Endodermal cell (in vitro differentiated cells): ENCODE measurements at regions not wholly inside any gene's neighbourhood (a gene's known extent, or its start where the extent isn't known, plus 50 kb on each side); places are given as distances from the start of the nearest gene placed in this dataset.

Experiments used
- DNase-seq: peaks from one replicate; pipeline ENCODE4 v3.0.0-alpha.2; 2017
- H3K27ac ChIP-seq: 2 replicates; pipeline ENCODE4 v1.5.1; 2013; ENCODE audit warnings: mild to moderate bottlenecking, low read depth, low read length, moderate library complexity
- H3K27me3 ChIP-seq: 2 replicates; pipeline ENCODE4 v1.6.1; 2013; ENCODE audit warnings: mild to moderate bottlenecking, low read length, moderate library complexity; ENCODE audit not compliant: insufficient read depth, control insufficient read depth, poor library complexity, severe bottlenecking
- H3K36me3 ChIP-seq: 2 replicates; pipeline ENCODE4 v1.7.0; 2013; ENCODE audit warnings: mild to moderate bottlenecking, low read length, moderate library complexity; ENCODE audit not compliant: control insufficient read depth, insufficient read depth
- H3K4me1 ChIP-seq: one replicate; pipeline ENCODE4 v1.7.0; 2013; ENCODE audit warnings: low read length; ENCODE audit not compliant: control insufficient read depth, insufficient read depth
- H3K4me3 ChIP-seq: 2 replicates; pipeline ENCODE4 v1.5.1; 2013; ENCODE audit warnings: mild to moderate bottlenecking, low read length, moderate library complexity
- H3K9ac ChIP-seq: 2 replicates; pipeline ENCODE4 v1.6.1; 2013; ENCODE audit warnings: mild to moderate bottlenecking, low read length, moderate library complexity; ENCODE audit not compliant: poor library complexity, severe bottlenecking; ENCODE audit errors: extremely low read depth
- H3K9me3 ChIP-seq: 2 replicates; pipeline ENCODE4 v1.6.1; 2013; ENCODE audit warnings: mild to moderate bottlenecking, low read length, moderate library complexity; ENCODE audit not compliant: control insufficient read depth
- H3K27ac Mint-ChIP-seq: 2 replicates; pipeline ENCODE4 v1.8.0; 2020; ENCODE audit warnings: mixed read lengths
- H3K27me3 Mint-ChIP-seq: 2 replicates; pipeline ENCODE4 v1.8.0; 2021; ENCODE audit warnings: mild to moderate bottlenecking, mixed read lengths; ENCODE audit not compliant: insufficient read depth
- H3K36me3 Mint-ChIP-seq: 2 replicates; pipeline ENCODE4 v1.8.0; 2020; ENCODE audit warnings: low read depth, mixed read lengths
- H3K4me1 Mint-ChIP-seq: 2 replicates; pipeline ENCODE4 v1.8.0; 2020; ENCODE audit warnings: mixed read lengths
- H3K4me3 Mint-ChIP-seq: 2 replicates; pipeline ENCODE4 v1.8.0; 2020; ENCODE audit warnings: mild to moderate bottlenecking, moderate library complexity, mixed read lengths
- H3K9me3 Mint-ChIP-seq: 2 replicates; pipeline ENCODE4 v1.8.0; 2020; ENCODE audit warnings: mild to moderate bottlenecking, mixed read lengths
- WGBS, 2 experiments: methylation state at CpG; one replicate each; pipeline versions ENCODE4 v1.1.5 to v1.1.7; 2013; ENCODE audit warnings: missing lambda C conversion rate in 2 of 2, mixed read lengths in 1 of 2; ENCODE audit not compliant: insufficient coverage in 1 of 2, insufficient read length in 1 of 2; 5-methylcytosine and 5-hydroxymethylcytosine counted together
- TF ChIP-seq, protein P1 (sequence below): fragments of 200-600 bp; sonication (generic); conservative IDR thresholded peaks from 2 replicates; pipeline ENCODE4 v1.5.0; 2021; ENCODE audit warnings: antibody characterized with exemption, mild to moderate bottlenecking

DNA sequence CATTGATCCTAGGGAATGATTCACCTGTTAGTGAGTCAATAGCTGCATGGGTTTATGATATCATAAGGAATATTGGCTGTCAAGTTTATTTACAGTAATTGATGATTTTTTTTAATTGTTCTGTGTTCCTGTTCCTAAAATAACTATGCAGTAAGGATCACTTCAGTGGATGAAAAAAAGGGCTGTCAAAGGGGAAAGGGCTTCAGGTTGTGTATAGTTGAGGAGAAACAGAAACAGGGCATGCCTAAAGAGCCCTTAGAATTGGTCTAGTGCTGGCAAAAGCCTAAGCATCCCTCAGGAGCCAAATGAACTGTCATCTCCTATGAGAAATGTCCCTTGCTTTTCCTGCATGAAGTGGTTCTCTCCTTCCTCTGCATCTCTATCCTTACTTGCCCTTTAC, 444.9 kb downstream of the RMST start:
- Histone ChIP-seq H3K4me3 (no peak overlapping the region), H3K27me3 (no peaks in the 10 kb centered on the region), H3K27ac (no peak overlapping the region), H3K9ac (no peak overlapping the region), H3K36me3 (no peaks in the 10 kb centered on the region), H3K4me1 (no peaks in the 10 kb centered on the region), H3K9me3 (no peaks in the 10 kb centered on the region)
- no peaks in the 10 kb centered on the region for H3K27me3 Mint-ChIP-seq
- no peaks in the 10 kb centered on the region for H3K36me3 Mint-ChIP-seq
- TF ChIP-seq, protein P1, sequence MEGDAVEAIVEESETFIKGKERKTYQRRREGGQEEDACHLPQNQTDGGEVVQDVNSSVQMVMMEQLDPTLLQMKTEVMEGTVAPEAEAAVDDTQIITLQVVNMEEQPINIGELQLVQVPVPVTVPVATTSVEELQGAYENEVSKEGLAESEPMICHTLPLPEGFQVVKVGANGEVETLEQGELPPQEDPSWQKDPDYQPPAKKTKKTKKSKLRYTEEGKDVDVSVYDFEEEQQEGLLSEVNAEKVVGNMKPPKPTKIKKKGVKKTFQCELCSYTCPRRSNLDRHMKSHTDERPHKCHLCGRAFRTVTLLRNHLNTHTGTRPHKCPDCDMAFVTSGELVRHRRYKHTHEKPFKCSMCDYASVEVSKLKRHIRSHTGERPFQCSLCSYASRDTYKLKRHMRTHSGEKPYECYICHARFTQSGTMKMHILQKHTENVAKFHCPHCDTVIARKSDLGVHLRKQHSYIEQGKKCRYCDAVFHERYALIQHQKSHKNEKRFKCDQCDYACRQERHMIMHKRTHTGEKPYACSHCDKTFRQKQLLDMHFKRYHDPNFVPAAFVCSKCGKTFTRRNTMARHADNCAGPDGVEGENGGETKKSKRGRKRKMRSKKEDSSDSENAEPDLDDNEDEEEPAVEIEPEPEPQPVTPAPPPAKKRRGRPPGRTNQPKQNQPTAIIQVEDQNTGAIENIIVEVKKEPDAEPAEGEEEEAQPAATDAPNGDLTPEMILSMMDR, result no peak
- no peak overlapping the region for H3K4me3 Mint-ChIP-seq
- DNase-seq, result no peak
- H3K4me1 Mint-ChIP-seq, result no peaks in the 10 kb centered on the region
- H3K27ac Mint-ChIP-seq, result no peak overlapping the region
- H3K9me3 Mint-ChIP-seq, result no peaks in the 10 kb centered on the region

DNA sequence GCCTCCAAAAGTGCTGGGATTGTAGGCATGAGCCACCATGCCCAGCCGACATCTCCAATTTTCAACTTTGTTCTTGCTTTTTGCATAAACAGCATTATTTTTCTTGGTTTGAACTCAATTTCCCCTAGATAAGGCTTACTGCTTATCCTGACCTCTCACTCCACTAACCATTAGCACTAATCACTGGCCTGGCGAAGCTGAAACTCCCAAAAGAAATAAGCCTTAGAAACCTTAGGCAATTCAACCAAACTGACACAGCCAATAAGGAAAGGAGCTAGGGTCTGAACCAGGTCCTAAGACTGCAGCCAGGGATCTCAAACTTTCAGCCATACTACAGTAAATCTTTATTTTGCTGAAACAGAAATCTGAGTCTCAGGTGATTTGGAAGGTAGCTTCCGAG, 448.0 kb downstream of the RMST start:
- Histone ChIP-seq H3K36me3 (no peaks in the 10 kb centered on the region), H3K9me3 (no peaks in the 10 kb centered on the region), H3K9ac (no peak overlapping the region), H3K27ac (no peak overlapping the region), H3K4me3 (no peak overlapping the region), H3K4me1 (no peaks in the 10 kb centered on the region), H3K27me3 (no peaks in the 10 kb centered on the region)
- Mint-ChIP-seq H3K27me3 (no peaks in the 10 kb centered on the region), H3K4me3 (no peak overlapping the region), H3K36me3 (no peaks in the 10 kb centered on the region), H3K9me3 (no peaks in the 10 kb centered on the region), H3K4me1 (no peaks in the 10 kb centered on the region), H3K27ac (no peak overlapping the region)
- no peak for DNase-seq
- TF ChIP-seq, protein P1, result no peak
- 90 to 95% methylated on average over 2 to 3 of the region's 3 CpGs for WGBS, 2 experiments

DNA sequence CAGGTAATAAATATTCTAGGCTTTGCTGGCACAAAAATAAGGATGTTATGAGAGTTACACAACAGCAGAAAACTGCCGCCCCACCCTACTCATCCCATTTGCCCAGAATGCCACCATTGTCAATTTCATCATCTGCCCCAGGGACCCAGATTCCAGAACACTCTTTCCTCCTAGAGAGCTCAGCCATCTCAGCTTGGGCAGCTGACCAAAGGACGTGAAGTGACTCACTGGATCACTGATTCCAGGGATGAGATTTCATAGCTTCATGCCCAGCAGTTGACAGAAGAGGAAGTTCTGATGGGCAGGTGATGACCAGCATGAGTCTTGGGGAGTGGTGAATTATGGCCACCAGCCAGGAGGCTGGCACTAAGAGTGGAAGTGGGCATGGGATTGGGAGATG, 450.3 kb downstream of the RMST start:
- Mint-ChIP-seq H3K4me3 (no peak overlapping the region), H3K36me3 (no peaks in the 10 kb centered on the region), H3K27me3 (no peaks in the 10 kb centered on the region), H3K4me1 (no peaks in the 10 kb centered on the region), H3K27ac (no peak overlapping the region), H3K9me3 (no peaks in the 10 kb centered on the region)
- TF ChIP-seq, protein P1, result no peak
- Histone ChIP-seq H3K36me3 (no peaks in the 10 kb centered on the region), H3K4me3 (no peak overlapping the region), H3K27ac (no peak overlapping the region), H3K9ac (no peak overlapping the region), H3K9me3 (no peaks in the 10 kb centered on the region), H3K4me1 (no peaks in the 10 kb centered on the region), H3K27me3 (no peaks in the 10 kb centered on the region)
- WGBS, 2 experiments, result 88 to 100% methylated on average over 1 to 2 of the region's 2 CpGs
- no peak for DNase-seq
